Epithelial cell of esophagus (primary cell): ENCODE measurements at regions not wholly inside any gene's neighbourhood (a gene's known extent, or its start where the extent isn't known, plus 50 kb on each side); places are given as distances from the start of the nearest gene placed in this dataset.

ENCODE experiments used
- DNase-seq: peaks from one replicate; pipeline ENCODE4 v3.0.0; 2010; ENCODE audit warnings: low read depth
- H3K4me3 ChIP-seq: 2 replicates; pipeline ENCODE4 v1.5.1; 2011; ENCODE audit warnings: mild to moderate bottlenecking, low read length, control low read depth
- CTCF ChIP-seq: IDR thresholded peaks from 2 replicates; pipeline ENCODE4 v1.5.1; 2011; ENCODE audit warnings: low read depth, mild to moderate bottlenecking, low read length, control low read depth, inconsistent platforms; ENCODE audit not compliant: insufficient read depth; ENCODE audit errors: missing control alignments

GRCh38 chr12:88308825-88309224, 166.7 kb downstream of the TMTC3 start:
- peak; percentile 78 for DNase-seq
- TF ChIP-seq CTCF, result no peak
- no peak overlapping the region for H3K4me3 ChIP-seq

GRCh38 chr12:88309546-88309945, 167.4 kb downstream of the TMTC3 start:
- peak; percentile 56 for DNase-seq
- TF ChIP-seq CTCF, result no peak
- H3K4me3 ChIP-seq, result no peak overlapping the region

GRCh38 chr12:88310069-88310468, 168.0 kb downstream of the TMTC3 start:
- peak; percentile 91 for DNase-seq
- no peak overlapping the region for H3K4me3 ChIP-seq
- TF ChIP-seq CTCF, result no peak

- DNase-seq, result peak; percentile 13
- no peak overlapping the region for H3K4me3 ChIP-seq
- TF ChIP-seq CTCF, result no peak
These were observed 168.6 kb downstream of the TMTC3 start for GRCh38 chr12:88310666-88311065.

GRCh38 chr12:88313554-88313953, 171.4 kb downstream of the TMTC3 start:
- no peak for TF ChIP-seq CTCF
- DNase-seq, result no peak
- H3K4me3 ChIP-seq, result no peak overlapping the region

GRCh38 chr12:88314706-88315105, 172.6 kb downstream of the TMTC3 start:
- H3K4me3 ChIP-seq, result no peak overlapping the region
- TF ChIP-seq CTCF, result no peak
- DNase-seq, result peak; percentile 64

GRCh38 chr12:88318726-88319125, 176.6 kb downstream of the TMTC3 start:
- DNase-seq, result no peak
- no peak overlapping the region for H3K4me3 ChIP-seq
- no peak for TF ChIP-seq CTCF
